ENCODE measurements at regions not wholly inside any gene's neighbourhood (a gene's known extent, or its start where the extent isn't known, plus 50 kb on each side); places are given as distances from the start of the nearest gene placed in this dataset.
"Not testable (repeated sequence)": the region's sequence is repeated elsewhere in the genome, so short reads cannot be mapped to it uniquely, and the experiment has no call there.

- DNase-seq (ENCODE audit: extremely low read depth, low read depth, low spot score) = no peak
Observed at GRCh38 chr12:23230899-23231298, 605.9 kb downstream of the ETNK1 start.

DNA sequence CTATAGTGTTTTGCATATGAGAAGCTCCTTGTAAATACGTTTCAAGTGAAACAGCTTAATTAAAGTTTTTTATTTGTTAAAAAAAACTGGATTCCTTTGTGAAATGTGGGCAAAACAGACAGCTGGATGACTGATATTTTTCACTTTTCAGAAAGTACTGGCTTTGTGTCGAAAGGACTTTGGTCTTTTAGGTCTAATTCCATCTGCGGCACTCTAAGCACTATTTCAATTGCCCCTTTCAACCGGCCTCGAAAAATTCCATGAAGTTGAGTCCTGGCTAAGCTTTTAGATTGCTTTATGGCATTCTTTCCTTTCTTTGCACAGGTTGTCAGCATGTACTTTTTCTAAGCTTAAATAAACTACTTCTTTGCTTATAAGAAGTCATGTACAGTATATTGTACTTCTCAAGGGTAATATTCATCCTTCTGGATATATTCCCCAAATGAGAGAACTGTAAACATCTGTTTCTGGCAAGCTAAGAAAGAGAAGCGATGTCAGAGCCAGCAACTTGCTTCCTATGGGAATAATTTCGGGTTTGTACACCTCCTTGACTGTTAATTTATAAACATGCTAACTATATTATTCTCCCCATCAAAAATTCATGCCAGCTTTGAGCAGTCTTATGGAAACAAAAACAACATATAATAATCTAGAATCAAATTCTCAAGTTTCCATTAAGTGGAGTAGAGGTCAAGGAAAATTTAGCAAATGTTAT lies 611.3 kb downstream of the ETNK1 start:
- DNase-seq (ENCODE audit: extremely low read depth, low read depth, low spot score) = no peak

- DNase-seq (ENCODE audit: extremely low read depth, low read depth, low spot score) = no peak
Observed at GRCh38 chr12:23236811-23237210, 611.8 kb downstream of the ETNK1 start.

- no peak for DNase-seq (ENCODE audit: extremely low read depth, low read depth, low spot score)
Observed at GRCh38 chr12:23238190-23238589, 613.2 kb downstream of the ETNK1 start.

DNA sequence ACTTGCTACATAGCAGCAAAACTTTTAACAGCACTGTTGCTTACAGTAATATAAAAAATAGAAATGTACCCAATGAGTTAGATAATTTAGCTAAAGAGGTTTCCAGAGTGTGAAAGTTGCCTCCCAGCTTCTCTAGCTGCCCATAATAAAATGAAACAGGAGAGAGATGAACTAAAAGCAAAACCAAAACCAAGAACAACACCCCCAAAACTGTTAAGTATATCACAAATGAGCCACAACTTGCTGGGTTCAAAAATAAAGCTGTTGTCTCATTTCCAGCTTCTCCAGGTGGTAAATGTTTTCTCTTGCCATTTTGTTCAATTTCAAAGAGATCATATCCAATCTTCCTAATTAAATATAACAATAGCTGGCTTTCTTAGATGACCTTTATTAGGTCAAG lies 614.0 kb downstream of the ETNK1 start:
- no peak for DNase-seq (ENCODE audit: extremely low read depth, low read depth, low spot score)

- DNase-seq (ENCODE audit: extremely low read depth, low read depth, low spot score) = no peak
Observed at GRCh38 chr12:23245186-23245585, 620.2 kb downstream of the ETNK1 start.

DNA sequence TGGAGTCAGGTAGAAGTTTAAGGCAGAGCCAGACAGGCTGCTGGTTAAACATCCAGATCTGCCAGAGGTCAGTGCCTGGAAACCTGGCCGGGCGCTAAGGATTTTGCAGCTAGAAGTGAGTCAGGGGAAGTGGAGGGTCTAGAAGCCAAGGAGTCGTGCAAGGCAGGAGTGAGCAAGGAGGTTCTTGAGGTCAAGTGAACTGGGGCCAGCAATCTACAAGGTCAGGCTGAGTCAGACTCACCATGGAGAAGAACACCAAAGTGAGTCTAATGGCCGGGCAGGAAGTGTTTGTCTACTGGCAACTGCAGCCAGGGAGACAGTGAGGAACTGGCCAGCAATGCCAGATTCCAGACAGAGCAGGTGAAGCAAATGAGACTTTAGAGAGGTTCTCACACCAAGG lies 628.2 kb downstream of the ETNK1 start:
- DNase-seq (ENCODE audit: extremely low read depth, low read depth, low spot score) = no peak

DNA sequence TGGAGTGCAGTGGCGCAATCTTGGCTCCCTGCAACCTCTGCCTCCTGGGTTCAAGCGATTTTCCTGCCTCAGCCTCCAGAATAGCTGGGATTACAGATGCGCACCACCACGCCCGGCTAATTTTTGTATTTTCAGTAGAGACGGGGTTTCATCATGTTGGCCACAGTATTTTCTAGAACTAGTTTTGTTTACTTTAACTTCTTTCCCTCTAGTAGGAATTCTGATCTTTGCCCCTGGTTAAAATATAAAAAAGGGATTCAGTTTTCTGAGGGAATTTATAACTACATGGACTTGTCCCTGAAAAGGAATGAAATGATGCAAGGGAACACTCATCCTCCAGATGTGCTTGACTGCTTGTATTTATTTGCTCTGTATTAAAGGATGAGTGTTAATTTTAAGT lies 628.9 kb downstream of the ETNK1 start:
- DNase-seq (ENCODE audit: extremely low read depth, low read depth, low spot score) = not testable (repeated sequence)

GRCh38 chr12:23259558-23259957 lies 634.6 kb downstream of the ETNK1 start:
- DNase-seq (ENCODE audit: extremely low read depth, low read depth, low spot score) = no peak

DNA sequence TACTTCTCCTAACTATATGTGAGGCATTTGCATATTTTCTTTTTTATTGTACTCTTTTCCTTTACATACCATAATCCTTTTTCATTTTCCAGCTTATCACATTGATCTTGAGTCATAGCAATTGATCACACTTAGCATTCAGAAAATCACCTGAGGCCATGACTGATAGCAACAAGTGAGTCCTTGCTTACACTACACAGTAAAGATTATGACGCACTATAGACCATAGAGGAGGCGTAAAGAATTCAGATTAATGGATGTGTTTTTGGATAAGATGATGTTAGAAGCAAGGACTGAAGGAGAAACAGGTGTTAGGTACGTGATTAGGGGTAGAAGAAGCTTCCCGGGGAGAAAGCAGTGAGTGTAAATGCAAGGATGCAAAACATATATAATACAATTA lies 637.7 kb downstream of the ETNK1 start:
- no peak for DNase-seq (ENCODE audit: extremely low read depth, low read depth, low spot score)

- DNase-seq (ENCODE audit: extremely low read depth, low read depth, low spot score) = no peak
Observed at GRCh38 chr12:23277831-23278230, 652.9 kb downstream of the ETNK1 start.

GRCh38 chr12:23281295-23281694 lies 656.3 kb downstream of the ETNK1 start:
- DNase-seq (ENCODE audit: extremely low read depth, low read depth, low spot score) = no peak

GRCh38 chr12:23282701-23283100 lies 657.7 kb downstream of the ETNK1 start:
- no peak for DNase-seq (ENCODE audit: extremely low read depth, low read depth, low spot score)

- DNase-seq (ENCODE audit: extremely low read depth, low read depth, low spot score) = not testable (repeated sequence)
Observed at GRCh38 chr12:23285764-23286530, 661.0 kb downstream of the ETNK1 start.

GRCh38 chr12:23290627-23291330 lies 658.7 kb downstream of the SOX5 start:
- no peak for DNase-seq (ENCODE audit: extremely low read depth, low read depth, low spot score)

- DNase-seq (ENCODE audit: extremely low read depth, low read depth, low spot score) = no peak
Observed at GRCh38 chr12:23303220-23303619, 646.2 kb downstream of the SOX5 start.

DNA sequence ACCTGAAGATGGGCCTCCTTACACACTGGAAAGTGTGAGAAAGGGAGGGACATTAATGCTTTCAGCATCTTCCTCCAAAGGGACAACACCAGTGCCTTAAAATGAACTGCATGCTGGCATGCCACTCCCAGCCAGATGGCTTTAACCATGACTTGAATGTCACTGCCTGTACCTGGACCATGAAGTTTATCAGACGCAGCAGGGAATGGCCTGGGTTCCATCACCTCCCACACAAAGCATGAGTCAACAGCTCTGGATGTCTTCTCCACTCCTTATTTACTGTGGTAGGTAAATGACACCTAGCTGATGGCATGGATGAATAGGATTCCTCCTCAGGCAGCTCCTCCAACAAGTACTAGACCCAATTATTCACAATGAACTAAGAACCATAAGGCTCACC lies 645.6 kb downstream of the SOX5 start:
- no peak for DNase-seq (ENCODE audit: extremely low read depth, low read depth, low spot score)

GRCh38 chr12:23333938-23334337 lies 615.5 kb downstream of the SOX5 start:
- no peak for DNase-seq (ENCODE audit: extremely low read depth, low read depth, low spot score)

DNA sequence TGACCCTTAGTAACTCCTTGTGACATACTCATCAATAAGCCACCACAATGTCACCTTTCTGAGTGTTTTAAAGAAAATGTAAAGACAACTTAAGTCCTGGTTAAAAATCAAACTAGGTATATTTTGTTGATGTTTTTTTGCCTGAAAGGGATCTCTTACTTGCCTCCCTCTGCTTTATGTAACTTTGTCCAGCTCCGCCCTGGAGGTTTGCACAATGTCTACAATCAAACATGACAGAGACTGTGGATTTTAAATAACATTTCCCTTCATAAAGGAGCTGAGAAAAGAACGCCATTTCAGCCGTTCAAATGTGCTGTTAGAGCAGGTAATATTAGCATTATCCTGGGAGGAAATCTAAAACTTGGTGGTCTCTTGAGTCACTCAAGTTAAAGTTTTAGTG lies 613.9 kb downstream of the SOX5 start:
- no peak for DNase-seq (ENCODE audit: extremely low read depth, low read depth, low spot score)

- DNase-seq (ENCODE audit: extremely low read depth, low read depth, low spot score) = no peak
Observed at GRCh38 chr12:23337213-23337612, 612.3 kb downstream of the SOX5 start.

GRCh38 chr12:23340351-23340750 lies 609.1 kb downstream of the SOX5 start:
- DNase-seq (ENCODE audit: extremely low read depth, low read depth, low spot score) = no peak

DNA sequence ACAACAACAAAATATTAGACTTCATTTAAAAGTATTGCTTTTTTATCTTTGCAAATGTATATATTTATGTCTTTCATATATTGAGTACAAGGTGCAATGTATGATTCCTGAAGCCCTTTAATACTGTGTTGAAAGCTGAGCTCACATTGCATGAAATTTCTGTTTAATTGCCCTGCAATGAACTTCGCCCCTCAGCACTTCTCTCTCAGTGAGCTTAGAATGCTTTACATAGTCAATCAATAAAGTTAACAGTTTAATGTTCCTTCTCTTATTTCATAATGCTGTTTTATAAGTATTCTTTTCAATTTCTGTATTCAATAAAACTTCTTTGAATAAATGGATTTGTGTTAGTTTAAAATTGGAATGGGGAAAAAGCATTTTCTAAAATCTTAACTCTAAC lies 607.1 kb downstream of the SOX5 start:
- no peak for DNase-seq (ENCODE audit: extremely low read depth, low read depth, low spot score)

Measured in glomerular endothelial cell (primary cell).